GM04504 (cell line): ENCODE measurements at regions not wholly inside any gene's neighbourhood (a gene's known extent, or its start where the extent isn't known, plus 50 kb on each side); places are given as distances from the start of the nearest gene placed in this dataset.

Source experiments
- DNase-seq: peaks from one replicate; pipeline ENCODE4 v3.0.0-alpha.2; 2012; ENCODE audit warnings: low read depth

GRCh38 chr11:29351301-29351873 lies 665.4 kb downstream of the KCNA4 start:
- no peak for DNase-seq

DNA sequence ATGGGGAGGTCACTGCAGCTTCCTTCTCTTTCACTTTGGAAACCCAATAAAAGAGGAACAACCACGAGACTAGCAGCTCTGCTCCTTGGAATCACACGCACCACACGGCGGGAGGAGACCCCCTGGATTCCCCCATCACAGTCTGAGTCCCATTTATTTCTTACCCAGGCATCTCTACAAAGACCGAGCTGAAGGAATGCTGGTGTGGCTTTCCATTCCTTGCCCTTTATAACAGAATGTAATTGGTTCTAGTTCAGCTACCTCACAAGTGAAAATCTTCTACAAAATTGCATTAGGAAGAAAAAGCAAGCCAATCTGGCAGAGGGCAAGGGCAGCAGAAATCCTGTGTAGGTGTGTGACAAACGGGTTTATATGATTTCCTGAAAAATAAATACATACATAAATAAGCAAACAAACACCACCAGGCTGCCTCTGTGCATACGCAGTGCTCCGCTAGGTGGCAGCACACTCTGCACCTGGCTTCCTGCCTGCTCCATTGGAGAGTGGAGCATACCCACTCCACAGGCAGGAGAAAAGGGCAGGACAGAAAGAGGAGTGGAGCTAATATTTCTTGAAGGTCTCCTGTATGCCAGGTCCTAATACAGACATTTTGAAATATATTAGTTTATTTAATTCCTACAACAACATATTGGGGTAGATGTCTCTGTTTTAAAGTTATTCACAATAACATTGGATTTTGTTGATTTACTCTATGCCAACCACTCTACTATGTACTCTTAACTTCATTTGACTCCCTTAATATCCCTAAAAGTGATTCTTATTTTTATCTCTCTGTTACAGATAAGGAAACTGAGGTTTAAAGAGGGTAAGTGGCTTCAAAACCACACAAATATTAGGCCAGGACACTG lies 673.1 kb downstream of the KCNA4 start:
- no peak for DNase-seq

- no peak for DNase-seq
These were observed 679.9 kb downstream of the KCNA4 start for GRCh38 chr11:29336727-29337575.

DNA sequence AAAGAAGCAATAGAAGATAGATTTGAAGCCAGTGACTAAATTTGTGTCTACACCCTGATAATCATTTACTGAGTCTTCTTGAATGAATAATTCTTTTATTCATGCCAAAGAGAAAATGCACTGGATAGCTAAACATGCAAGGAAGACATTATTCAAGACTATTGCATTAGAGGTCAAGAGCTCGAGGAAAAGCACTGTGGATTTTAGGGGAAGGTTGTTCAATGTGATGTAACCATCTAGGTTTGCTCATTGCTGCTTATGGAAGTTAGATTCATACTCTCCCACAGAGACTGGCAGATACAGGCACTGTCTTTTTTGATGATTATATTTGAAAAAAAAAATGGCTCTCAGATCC lies 682.1 kb downstream of the KCNA4 start:
- no peak for DNase-seq

GRCh38 chr11:29333993-29334775 lies 682.6 kb downstream of the KCNA4 start:
- peak; percentile 44 for DNase-seq

- DNase-seq, result no peak
These were observed 685.3 kb downstream of the KCNA4 start for GRCh38 chr11:29331451-29332010.

GRCh38 chr11:29328961-29329441 lies 687.8 kb downstream of the KCNA4 start:
- DNase-seq, result peak; percentile 35

- no peak for DNase-seq
These were observed 688.9 kb downstream of the KCNA4 start for GRCh38 chr11:29327891-29328290.

DNA sequence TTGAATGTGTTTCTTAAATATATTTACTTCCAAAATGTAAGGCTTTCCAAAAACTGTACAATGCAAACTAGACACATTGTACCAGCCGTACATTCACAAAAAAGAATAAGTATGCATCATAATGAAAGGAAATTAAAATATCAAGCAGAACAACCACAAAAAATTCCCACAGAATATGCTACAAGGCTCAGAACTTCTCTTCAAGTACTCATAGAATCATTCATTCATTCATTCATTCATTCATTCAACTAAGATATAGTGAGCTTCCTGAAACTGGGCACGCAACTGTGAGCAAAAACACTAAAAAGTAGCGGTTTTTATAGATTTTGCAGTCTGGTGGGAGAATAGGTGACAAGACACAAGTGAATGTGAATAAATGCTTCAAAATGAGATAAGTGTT lies 690.1 kb downstream of the KCNA4 start:
- no peak for DNase-seq

DNA sequence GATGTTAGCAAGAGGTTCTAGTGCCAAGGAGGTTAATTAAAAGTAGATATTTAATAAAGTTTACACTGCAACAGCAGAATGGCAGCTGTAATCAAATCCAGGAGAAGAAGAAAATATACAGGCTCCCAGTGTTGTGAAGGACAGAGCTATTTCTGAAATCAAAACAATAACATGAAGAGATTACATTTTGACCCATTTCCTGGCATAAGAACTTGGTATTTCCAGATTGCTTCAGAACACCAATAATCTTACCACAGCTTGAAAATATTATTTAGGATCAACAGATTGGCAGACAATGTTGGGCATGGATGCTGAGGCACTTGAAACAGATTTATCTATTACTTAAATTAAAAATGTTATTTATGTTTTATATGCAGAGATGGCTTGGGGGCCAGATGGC lies 692.5 kb downstream of the KCNA4 start:
- DNase-seq, result no peak

GRCh38 chr11:29321293-29322132 lies 695.3 kb downstream of the KCNA4 start:
- no peak for DNase-seq

GRCh38 chr11:29320196-29320595 lies 696.6 kb downstream of the KCNA4 start:
- DNase-seq, result no peak

- no peak for DNase-seq
These were observed 697.6 kb downstream of the KCNA4 start for GRCh38 chr11:29319210-29319609.

GRCh38 chr11:29318134-29318845 lies 698.5 kb downstream of the KCNA4 start:
- peak; percentile 15 for DNase-seq

GRCh38 chr11:29317694-29318093 lies 699.1 kb downstream of the KCNA4 start:
- DNase-seq, result peak; percentile 12

DNA sequence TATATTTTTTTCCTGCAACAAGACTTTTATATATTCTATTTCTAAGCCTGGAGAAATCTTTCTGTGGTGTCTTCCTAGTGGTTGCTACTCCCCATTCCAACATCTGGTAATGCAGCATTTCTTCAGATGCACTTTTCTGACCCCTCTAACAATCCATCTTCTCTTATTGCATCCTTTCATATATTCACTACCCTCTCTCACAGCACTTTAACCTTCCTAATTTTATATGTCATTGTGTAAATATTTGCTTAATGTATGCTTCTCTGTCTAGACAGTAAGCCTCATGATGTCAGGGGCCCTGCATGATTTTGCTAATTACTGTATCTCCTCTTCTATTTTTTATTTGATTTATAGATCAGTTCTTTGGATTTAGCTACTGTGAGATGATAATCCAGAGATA lies 701.6 kb downstream of the KCNA4 start:
- no peak for DNase-seq

- no peak for DNase-seq
These were observed 702.6 kb downstream of the KCNA4 start for GRCh38 chr11:29314211-29314610.

GRCh38 chr11:29312812-29313211 lies 704.0 kb downstream of the KCNA4 start:
- no peak for DNase-seq

- no peak for DNase-seq
These were observed 706.0 kb downstream of the KCNA4 start for GRCh38 chr11:29310725-29311342.
